Endothelial cell of umbilical vein (primary cell): ENCODE measurements at regions not wholly inside any gene's neighbourhood (a gene's known extent, or its start where the extent isn't known, plus 50 kb on each side); places are given as distances from the start of the nearest gene placed in this dataset.

Source experiments
- BruUV-seq: library from RNA; stranded (reverse); fragments of 400-500 nt; replicated peaks from 2 replicates; lab custom pipeline; 2021; lab: Mats Ljungman, UMichigan
- CTCF ChIA-PET: fragments of 300-600, 350-600 bp; sonication (Branson Sonifier 250); formaldehyde crosslinking; loops from one replicate; lab custom pipeline; 2021; ENCODE audit warnings: antibody characterized with exemption, inconsistent platforms; lab: Charles Lee
- POLR2A ChIA-PET: fragments of 300-600, 350-600 bp; sonication (Branson Sonifier 250); formaldehyde crosslinking; loops from one replicate; lab custom pipeline; 2021; ENCODE audit warnings: antibody characterized with exemption, inconsistent platforms; lab: Charles Lee
- DNase-seq: peaks from one replicate; pipeline ENCODE4 v3.0.0-alpha.2; 2011; ENCODE audit warnings: low read depth, low spot score
- FAIRE-seq: peaks from 2 replicates; lab custom pipeline; 2011; peaks lifted over from hg19 to GRCh38; lab: Jason Lieb, UNC
- H2AFZ ChIP-seq: 2 replicates; pipeline ENCODE4 v1.6.0; 2012; ENCODE audit warnings: low read depth, low read length, control low read depth, inconsistent platforms
- H3K27ac ChIP-seq: 2 replicates; pipeline ENCODE4 v1.5.1; 2011; ENCODE audit warnings: low read depth, mild to moderate bottlenecking, control low read depth, low read length, moderate library complexity; ENCODE audit not compliant: insufficient read depth
- H3K27me3 ChIP-seq, 2 experiments: 2 replicates each; pipeline versions ENCODE4 v1.6.0 to v1.6.1; 2011; ENCODE audit warnings: low read length in 2 of 2, mixed read lengths in 1 of 2; ENCODE audit not compliant: control insufficient read depth in 2 of 2, insufficient read depth in 2 of 2
- H3K36me3 ChIP-seq, 2 experiments: 2 replicates in 1 of 2; 3 replicates in 1 of 2; pipeline ENCODE4 v1.5.1; 2011; ENCODE audit warnings: low read length in 2 of 2, mild to moderate bottlenecking in 1 of 2, moderate library complexity in 1 of 2; ENCODE audit not compliant: control insufficient read depth in 2 of 2, insufficient read depth in 2 of 2; ENCODE audit errors: extremely low read depth in 1 of 2
- H3K4me1 ChIP-seq: 3 replicates; pipeline ENCODE4 v1.5.1; 2011; ENCODE audit warnings: mild to moderate bottlenecking, low read length; ENCODE audit not compliant: control insufficient read depth, insufficient read depth; ENCODE audit errors: extremely low read depth
- H3K4me2 ChIP-seq: 2 replicates; pipeline ENCODE4 v1.6.1; 2011; ENCODE audit warnings: low read length, control low read depth, mixed read lengths; ENCODE audit not compliant: insufficient read depth
- H3K4me3 ChIP-seq, 3 experiments: fragments of 200-600 bp in 1 of 3; sonication (generic), shearing (Covaris generic) in 1 of 3; replicated peaks in 1 of 3; 2 replicates each; pipeline ENCODE4 v1.5.1; 2011 to 2016; ENCODE audit warnings: control low read depth in 3 of 3, low read length in 3 of 3, mild to moderate bottlenecking in 2 of 3, inconsistent platforms in 1 of 3, low read depth in 1 of 3, moderate library complexity in 1 of 3; ENCODE audit not compliant: insufficient read depth in 1 of 3
- H3K79me2 ChIP-seq: 2 replicates; pipeline ENCODE4 v1.6.0; 2012; ENCODE audit warnings: low read length, inconsistent platforms; ENCODE audit not compliant: control insufficient read depth, insufficient read depth
- H3K9ac ChIP-seq: replicated peaks from 2 replicates; pipeline ENCODE3; 2011; ENCODE audit warnings: low read length, control low read depth; ENCODE audit not compliant: insufficient read depth; ENCODE audit errors: extremely low read depth
- H3K9me1 ChIP-seq: replicated peaks from 3 replicates; pipeline ENCODE4 v1.6.0; 2011; ENCODE audit warnings: mild to moderate bottlenecking, low read length; ENCODE audit not compliant: control insufficient read depth, insufficient read depth; ENCODE audit errors: extremely low read depth
- H3K9me3 ChIP-seq: replicated peaks from 2 replicates; pipeline ENCODE4 v1.5.1; 2012; ENCODE audit warnings: low read length, inconsistent platforms; ENCODE audit not compliant: control insufficient read depth, insufficient read depth
- H4K20me1 ChIP-seq: replicated peaks from 2 replicates; pipeline ENCODE3; 2011; ENCODE audit warnings: mild to moderate bottlenecking, low read length; ENCODE audit not compliant: control insufficient read depth, insufficient read depth; ENCODE audit errors: extremely low read depth
- EZH2 ChIP-seq: IDR thresholded peaks from 2 replicates; pipeline ENCODE4 v1.6.1; 2012; ENCODE audit warnings: borderline replicate concordance, low read depth, mild to moderate bottlenecking, moderate library complexity, low read length, inconsistent platforms; ENCODE audit not compliant: severe bottlenecking
- FOS ChIP-seq: IDR thresholded peaks from 2 replicates; pipeline ENCODE4 v1.6.1; 2011; ENCODE audit warnings: mild to moderate bottlenecking, low read length, moderate library complexity, borderline replicate concordance; ENCODE audit not compliant: insufficient read depth
- GATA2 ChIP-seq: IDR thresholded peaks from 2 replicates; pipeline ENCODE4 v1.7.0; 2011; ENCODE audit warnings: low read depth, mild to moderate bottlenecking, moderate library complexity, mixed read lengths, low read length; ENCODE audit not compliant: insufficient read length, insufficient read depth
- JUN ChIP-seq: IDR thresholded peaks from 2 replicates; pipeline ENCODE4 v1.6.1; 2011; ENCODE audit warnings: borderline replicate concordance, low read depth; ENCODE audit not compliant: insufficient read length, insufficient read depth
- MYC ChIP-seq: IDR thresholded peaks from one replicate; pipeline ENCODE4 v1.6.1; 2011; ENCODE audit warnings: mild to moderate bottlenecking, low read depth, low read length
- POLR2A ChIP-seq: IDR thresholded peaks from 2 replicates; pipeline ENCODE4 v1.6.1; 2012; ENCODE audit warnings: low read depth, mild to moderate bottlenecking, control low read depth, low read length
- POLR2AphosphoS5 ChIP-seq: IDR thresholded peaks from 2 replicates; pipeline ENCODE4 v1.6.1; 2012; ENCODE audit warnings: low read depth, mild to moderate bottlenecking, control low read depth, low read length, moderate library complexity; ENCODE audit not compliant: insufficient read depth
- dilution Hi-C: fragments of 300-500 bp; cut with MboI; formaldehyde crosslinking; loops from one replicate; pipeline ENCODE4 v1.15.0; 2019; ENCODE audit warnings: low sequenced_read_pairs; ENCODE audit not compliant: extremely low pct_ligation_motif_present
- intact Hi-C: fragments of 100-400 bp; cut with micrococcal nuclease; formaldehyde crosslinking; loops from one replicate; pipeline ENCODE4 v1.10.0; 2022
- TF ChIP-seq, protein P1 (sequence below), 2 donors: IDR thresholded peaks; 1 replicate in 1 of 2; 2 replicates in 1 of 2; pipeline ENCODE4 v1.5.1; 2011; ENCODE audit warnings: low read length in 2 of 2, mild to moderate bottlenecking in 2 of 2, moderate library complexity in 2 of 2, control low read depth in 1 of 2, inconsistent platforms in 1 of 2, low read depth in 1 of 2; ENCODE audit not compliant: insufficient read depth in 1 of 2; ENCODE audit errors: extremely low read depth in 1 of 2
- TF ChIP-seq, protein P2 (sequence below): IDR thresholded peaks from 2 replicates; pipeline ENCODE4 v1.6.1; 2011; ENCODE audit not compliant: insufficient read depth, insufficient read length

DNA sequence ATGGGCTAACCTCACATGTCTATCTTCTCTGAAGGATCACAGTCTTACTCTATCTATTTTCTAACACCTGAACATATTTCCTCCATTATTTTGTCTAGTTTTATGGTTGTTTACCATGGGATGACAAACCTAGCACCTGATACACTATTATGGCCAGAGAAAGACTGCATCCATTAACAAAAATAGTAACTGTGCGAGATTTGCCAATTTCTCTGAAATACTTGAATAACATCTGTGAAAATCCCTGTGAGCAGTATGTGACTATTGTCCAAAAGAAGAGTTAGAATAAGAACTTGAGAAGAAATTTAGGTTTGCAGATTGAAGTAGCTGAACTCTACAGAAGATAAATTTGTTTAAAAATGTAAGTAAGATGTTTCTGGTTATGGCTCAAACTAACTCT lies 142.0 kb upstream of the CDH11 start:
- no peaks in the 10 kb centered on the region for H3K9me3 ChIP-seq
- no peaks in the 10 kb centered on the region for H3K9me1 ChIP-seq
- DNase-seq (no peak), FAIRE-seq (no peak)
- no peaks in the 10 kb centered on the region for H3K79me2 ChIP-seq
- no peaks in the 10 kb centered on the region for H3K27me3 ChIP-seq
- POLR2A ChIA-PET: no interaction called here
- no peak overlapping the region for H3K27ac ChIP-seq
- intact Hi-C loops (no loop called here), dilution Hi-C loops (no loop called here)
- no peak overlapping the region for H3K4me3 ChIP-seq
- TF ChIP-seq, protein P1, sequence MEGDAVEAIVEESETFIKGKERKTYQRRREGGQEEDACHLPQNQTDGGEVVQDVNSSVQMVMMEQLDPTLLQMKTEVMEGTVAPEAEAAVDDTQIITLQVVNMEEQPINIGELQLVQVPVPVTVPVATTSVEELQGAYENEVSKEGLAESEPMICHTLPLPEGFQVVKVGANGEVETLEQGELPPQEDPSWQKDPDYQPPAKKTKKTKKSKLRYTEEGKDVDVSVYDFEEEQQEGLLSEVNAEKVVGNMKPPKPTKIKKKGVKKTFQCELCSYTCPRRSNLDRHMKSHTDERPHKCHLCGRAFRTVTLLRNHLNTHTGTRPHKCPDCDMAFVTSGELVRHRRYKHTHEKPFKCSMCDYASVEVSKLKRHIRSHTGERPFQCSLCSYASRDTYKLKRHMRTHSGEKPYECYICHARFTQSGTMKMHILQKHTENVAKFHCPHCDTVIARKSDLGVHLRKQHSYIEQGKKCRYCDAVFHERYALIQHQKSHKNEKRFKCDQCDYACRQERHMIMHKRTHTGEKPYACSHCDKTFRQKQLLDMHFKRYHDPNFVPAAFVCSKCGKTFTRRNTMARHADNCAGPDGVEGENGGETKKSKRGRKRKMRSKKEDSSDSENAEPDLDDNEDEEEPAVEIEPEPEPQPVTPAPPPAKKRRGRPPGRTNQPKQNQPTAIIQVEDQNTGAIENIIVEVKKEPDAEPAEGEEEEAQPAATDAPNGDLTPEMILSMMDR (IDR thresholded peaks at IDR 0.05; ENCODE audit: extremely low read depth in 1 of 2, insufficient read depth in 1 of 2, low read depth in 1 of 2, low read length in 2 of 2): no peak
- TF ChIP-seq, protein P2, sequence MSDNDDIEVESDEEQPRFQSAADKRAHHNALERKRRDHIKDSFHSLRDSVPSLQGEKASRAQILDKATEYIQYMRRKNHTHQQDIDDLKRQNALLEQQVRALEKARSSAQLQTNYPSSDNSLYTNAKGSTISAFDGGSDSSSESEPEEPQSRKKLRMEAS: no peak
- TF ChIP-seq EZH2 (no peak), FOS (no peak), JUN (no peak)
- H3K9ac ChIP-seq: no peak overlapping the region
- CTCF ChIA-PET: no interaction called here
- H3K4me1 ChIP-seq: no peaks in the 10 kb centered on the region
- H3K36me3 ChIP-seq: no peaks in the 10 kb centered on the region
- H3K4me2 ChIP-seq: no peak overlapping the region
- H4K20me1 ChIP-seq: no peaks in the 10 kb centered on the region
- no peak overlapping the region for H2AFZ ChIP-seq
- no TSS peak for BruUV-seq

DNA sequence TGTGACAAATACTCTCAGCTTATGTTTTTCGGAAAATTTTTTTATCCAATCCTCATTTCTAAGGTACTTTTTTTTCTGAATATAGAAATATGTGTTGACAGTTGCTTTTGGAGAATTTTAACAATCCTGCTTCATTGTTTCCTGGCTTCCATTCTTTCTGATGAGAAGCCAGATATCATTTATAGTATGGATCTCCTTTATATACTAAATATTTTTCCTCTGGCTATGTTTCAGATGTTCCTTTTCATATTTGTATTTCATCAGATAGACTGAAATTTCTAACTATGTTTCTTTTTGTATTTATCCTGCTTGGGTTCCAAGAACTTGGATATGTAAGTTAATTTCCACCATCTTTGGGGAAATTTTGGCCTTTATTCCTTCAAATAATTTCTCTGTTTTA lies 138.9 kb upstream of the CDH11 start:
- no peak overlapping the region for H3K9ac ChIP-seq
- no TSS peak for BruUV-seq
- POLR2A ChIA-PET: no interaction called here
- no peaks in the 10 kb centered on the region for H3K4me1 ChIP-seq
- H2AFZ ChIP-seq: no peak overlapping the region
- intact Hi-C loops (no loop called here), dilution Hi-C loops (no loop called here)
- TF ChIP-seq GATA2 (no peak), MYC (no peak), FOS (no peak), JUN (no peak), POLR2AphosphoS5 (no peak), POLR2A (no peak), EZH2 (no peak)
- TF ChIP-seq, protein P1 (IDR thresholded peaks at IDR 0.05; ENCODE audit: extremely low read depth in 1 of 2, insufficient read depth in 1 of 2, low read depth in 1 of 2, low read length in 2 of 2): no peak
- TF ChIP-seq, protein P2: no peak
- H3K36me3 ChIP-seq: no peaks in the 10 kb centered on the region
- CTCF ChIA-PET: no interaction called here
- H3K79me2 ChIP-seq: no peaks in the 10 kb centered on the region
- DNase-seq (no peak), FAIRE-seq (no peak)
- no peaks in the 10 kb centered on the region for H3K9me1 ChIP-seq
- H4K20me1 ChIP-seq: no peaks in the 10 kb centered on the region
- no peaks in the 10 kb centered on the region for H3K9me3 ChIP-seq
- H3K4me2 ChIP-seq: no peak overlapping the region
- H3K27ac ChIP-seq: no peak overlapping the region
- no peak overlapping the region for H3K4me3 ChIP-seq
- no peaks in the 10 kb centered on the region for H3K27me3 ChIP-seq
